Panc1 (cell line): ENCODE measurements at regions not wholly inside any gene's neighbourhood (a gene's known extent, or its start where the extent isn't known, plus 50 kb on each side); places are given as distances from the start of the nearest gene placed in this dataset.
"Not testable (repeated sequence)": the region's sequence is repeated elsewhere in the genome, so short reads cannot be mapped to it uniquely, and the experiment has no call there.

Experiments used
- ATAC-seq: fragments of 200-7000 bp; cut with Tn5 transposase; 2 replicates; pipeline ENCODE4 v1.9.1; 2020; ENCODE audit warnings: mild to moderate bottlenecking, moderate library complexity
- BruUV-seq: library from RNA; stranded (reverse); fragments of 400-500 nt; replicated peaks from 2 replicates; lab custom pipeline; 2021; lab: Mats Ljungman, UMichigan
- CTCF ChIA-PET: fragments of 300-600 bp; sonication (Branson Sonifier 250); formaldehyde crosslinking; loops from one replicate; lab custom pipeline; 2022; ENCODE audit warnings: antibody characterized with exemption; lab: Charles Lee
- POLR2A ChIA-PET: fragments of 300-600 bp; sonication (Branson Sonifier 250); formaldehyde crosslinking; loops from one replicate; lab custom pipeline; 2022; ENCODE audit warnings: antibody characterized with exemption; lab: Charles Lee
- DNase-seq: peaks from one replicate; pipeline ENCODE4 v3.0.0-alpha.2; 2010; ENCODE audit warnings: low read depth, low spot score
- H3K27ac ChIP-seq: 2 replicates; pipeline ENCODE4 v1.5.1; 2011; ENCODE audit warnings: mild to moderate bottlenecking, low read length, inconsistent platforms
- H3K27me3 ChIP-seq: fragments of 200-500 bp; sonication (Bioruptor generic); 2 replicates; pipeline ENCODE4 v1.6.0; 2014; ENCODE audit warnings: low read length, inconsistent platforms; ENCODE audit not compliant: control insufficient read depth, insufficient read depth
- H3K36me3 ChIP-seq: fragments of 200-500 bp; sonication (Bioruptor generic); 2 replicates; pipeline ENCODE4 v1.5.1; 2014; ENCODE audit warnings: inconsistent platforms, mild to moderate bottlenecking, low read length, moderate library complexity; ENCODE audit not compliant: control insufficient read depth, insufficient read depth
- H3K4me1 ChIP-seq: 2 replicates; pipeline ENCODE4 v1.5.1; 2011; ENCODE audit warnings: inconsistent platforms, mild to moderate bottlenecking, low read length, moderate library complexity; ENCODE audit not compliant: control insufficient read depth, insufficient read depth
- H3K4me3 ChIP-seq, 2 experiments: 2 replicates each; pipeline ENCODE4 v1.5.1; 2011 to 2012; ENCODE audit warnings: low read depth in 2 of 2, low read length in 2 of 2, mild to moderate bottlenecking in 2 of 2, inconsistent platforms in 1 of 2, moderate library complexity in 1 of 2
- H3K9me3 ChIP-seq: fragments of 200-500 bp; sonication (Bioruptor generic); 2 replicates; pipeline ENCODE4 v1.5.1; 2014; ENCODE audit warnings: low read depth, mild to moderate bottlenecking, inconsistent platforms, low read length, moderate library complexity; ENCODE audit not compliant: control insufficient read depth, insufficient read depth
- in situ Hi-C: cut with HindIII; loops from 2 replicates; pipeline ENCODE4 v1.10.0; 2016; ENCODE audit warnings: low sequenced_read_pairs, low pct_unique_long_range_greater_than_20kb
- intact Hi-C: fragments of 100-400 bp; cut with micrococcal nuclease; formaldehyde crosslinking; loops from one replicate; pipeline ENCODE4 v1.10.0; 2022; ENCODE audit not compliant: unreplicated experiment

DNA sequence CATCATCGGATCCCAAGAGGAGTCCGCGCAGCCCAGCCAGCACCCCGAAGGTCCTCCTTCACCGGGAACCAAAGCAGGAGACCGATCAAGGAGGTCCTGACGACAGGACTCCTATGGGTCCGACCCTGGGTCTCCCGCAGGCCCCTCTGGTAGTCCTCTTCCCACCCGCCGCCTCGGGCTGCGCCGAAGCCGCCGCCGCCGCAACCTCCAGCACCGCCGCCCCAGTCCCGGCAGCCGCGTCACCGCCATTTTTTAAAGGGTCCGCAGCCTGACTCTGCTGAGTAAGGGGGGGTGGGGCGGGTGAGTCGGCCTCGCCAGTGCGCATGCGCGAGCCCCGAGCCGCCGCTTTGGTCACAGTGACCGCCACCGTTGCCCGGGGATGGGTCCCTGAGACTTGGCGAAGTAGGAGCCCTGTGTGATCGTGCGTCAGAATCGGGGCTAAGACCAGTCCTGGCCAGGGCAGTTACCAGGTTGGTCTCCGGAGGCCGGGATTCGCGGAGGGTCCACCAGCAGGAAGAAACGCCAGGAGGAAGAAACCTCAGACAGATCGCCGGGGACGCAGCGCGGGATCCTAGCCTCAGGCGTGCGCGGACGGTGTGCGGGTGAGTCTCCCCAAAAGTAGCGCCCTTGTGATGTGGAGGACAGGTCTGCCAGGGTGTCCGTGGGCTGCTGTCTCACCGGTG, 1419.2 kb upstream of the PCDH10 start:
- ATAC-seq, CTCF ChIA-PET, H3K27ac ChIP-seq, H3K9me3 ChIP-seq, H3K36me3 ChIP-seq, H3K4me3 ChIP-seq, DNase-seq, BruUV-seq, in situ Hi-C loops, H3K4me1 ChIP-seq, intact Hi-C loops, H3K27me3 ChIP-seq, POLR2A ChIA-PET: not testable (repeated sequence)

DNA sequence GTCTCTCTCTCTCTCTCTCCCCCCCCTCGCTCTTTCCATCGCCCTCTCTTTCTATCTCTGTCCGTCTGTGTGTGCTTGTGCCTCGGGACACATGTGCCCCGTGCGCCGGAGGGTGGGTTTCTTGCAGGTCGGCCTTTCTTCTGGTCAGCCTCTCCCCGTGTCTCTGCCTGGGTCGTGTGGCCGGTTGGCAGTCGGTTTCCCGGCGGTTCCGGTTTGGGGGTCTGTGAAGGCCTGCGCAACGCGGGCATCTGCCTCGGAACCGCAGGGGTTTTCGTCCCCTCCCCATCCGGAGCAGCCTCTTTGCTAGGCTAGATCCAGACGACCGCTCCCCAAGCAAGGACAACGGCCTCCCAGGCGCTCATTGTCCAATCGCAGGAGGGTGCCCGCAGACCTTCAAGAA, 1418.5 kb upstream of the PCDH10 start:
- H3K9me3 ChIP-seq, H3K27ac ChIP-seq, H3K4me3 ChIP-seq, DNase-seq, H3K27me3 ChIP-seq, in situ Hi-C loops, intact Hi-C loops, H3K36me3 ChIP-seq, CTCF ChIA-PET, ATAC-seq, BruUV-seq, H3K4me1 ChIP-seq, POLR2A ChIA-PET: not testable (repeated sequence)

DNA sequence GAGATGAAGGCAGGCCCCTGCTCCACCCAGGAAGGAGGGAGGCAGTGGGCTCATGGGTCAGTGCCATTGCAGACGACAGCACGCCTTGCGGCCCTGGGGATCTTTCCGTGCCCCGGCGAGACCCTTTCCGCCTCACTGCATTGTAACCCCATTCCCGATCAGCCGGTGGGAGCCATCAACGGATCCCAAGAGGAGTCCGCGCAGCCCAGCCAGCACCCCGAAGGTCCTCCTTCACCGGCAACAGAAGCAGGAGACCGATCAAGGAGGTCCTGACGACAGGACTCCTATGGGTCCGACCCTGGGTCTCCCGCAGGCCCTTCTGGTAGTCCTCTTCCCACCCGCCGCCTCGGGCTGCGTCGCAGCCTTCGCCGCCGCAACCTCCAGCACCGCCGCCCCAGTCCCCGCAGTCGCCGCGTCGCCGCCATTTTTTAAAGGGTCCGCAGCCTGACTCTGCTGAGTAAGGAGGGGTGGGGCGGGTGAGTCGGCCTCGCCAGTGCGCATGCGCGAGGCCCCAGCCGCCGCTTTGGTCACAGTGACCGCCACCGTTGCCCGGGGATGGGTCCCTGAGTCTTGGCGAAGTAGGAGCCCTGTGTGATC, 1417.0 kb upstream of the PCDH10 start:
- H3K9me3 ChIP-seq, DNase-seq, H3K27ac ChIP-seq, CTCF ChIA-PET, H3K27me3 ChIP-seq, intact Hi-C loops, H3K36me3 ChIP-seq, in situ Hi-C loops, H3K4me1 ChIP-seq, H3K4me3 ChIP-seq, ATAC-seq, BruUV-seq, POLR2A ChIA-PET: not testable (repeated sequence)

DNA sequence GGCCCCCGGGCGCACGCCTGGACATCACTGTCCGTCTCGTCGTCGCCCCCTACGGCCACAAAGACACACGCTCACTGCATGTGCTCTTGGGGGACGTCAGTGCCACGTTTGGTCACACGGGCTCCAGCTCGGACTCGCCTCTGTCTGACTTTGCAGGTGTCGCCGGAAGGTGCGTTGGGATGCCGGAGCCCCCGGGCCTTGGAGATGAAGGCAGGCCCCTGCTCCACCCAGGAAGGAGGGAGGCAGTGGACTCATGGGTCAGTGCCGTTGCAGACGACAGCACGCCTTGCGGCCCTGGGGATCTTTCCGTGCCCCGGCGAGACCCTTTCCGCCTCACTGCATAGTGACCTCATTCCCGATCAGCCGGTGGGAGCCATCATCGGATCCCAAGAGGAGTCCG, 1414.8 kb upstream of the PCDH10 start:
- POLR2A ChIA-PET, in situ Hi-C loops, intact Hi-C loops, BruUV-seq, H3K36me3 ChIP-seq, ATAC-seq, H3K4me1 ChIP-seq, H3K27me3 ChIP-seq, H3K27ac ChIP-seq, CTCF ChIA-PET, H3K9me3 ChIP-seq, H3K4me3 ChIP-seq, DNase-seq: not testable (repeated sequence)

DNA sequence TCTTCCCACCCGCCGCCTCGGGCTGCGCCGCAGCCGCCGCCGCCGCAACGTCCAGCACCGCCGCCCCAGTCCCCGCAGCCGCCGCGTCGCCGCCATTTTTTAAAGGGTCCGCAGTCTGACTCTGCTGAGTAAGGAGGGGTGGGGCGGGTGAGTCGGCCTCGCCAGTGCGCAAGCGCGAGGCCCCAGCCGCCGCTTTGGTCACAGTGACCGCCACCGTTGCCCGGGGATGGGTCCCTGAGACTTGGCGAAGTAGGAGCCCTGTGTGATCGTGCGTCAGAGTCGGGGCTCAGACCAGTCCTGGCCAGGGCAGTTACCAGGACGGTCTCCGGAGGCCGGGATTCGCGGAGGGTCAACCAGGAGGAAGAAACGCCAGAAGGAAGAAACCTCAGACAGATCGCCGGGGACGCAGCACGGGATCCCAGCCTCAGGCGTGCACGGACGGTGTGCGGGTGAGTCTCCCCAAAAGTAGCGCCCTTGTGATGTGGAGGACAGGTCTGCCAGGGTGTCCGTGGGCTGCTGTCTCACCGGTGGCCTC, 1414.2 kb upstream of the PCDH10 start:
- H3K36me3 ChIP-seq, H3K4me1 ChIP-seq, in situ Hi-C loops, H3K27me3 ChIP-seq, H3K27ac ChIP-seq, H3K9me3 ChIP-seq, CTCF ChIA-PET, intact Hi-C loops, ATAC-seq, H3K4me3 ChIP-seq, POLR2A ChIA-PET, DNase-seq, BruUV-seq: not testable (repeated sequence)

DNA sequence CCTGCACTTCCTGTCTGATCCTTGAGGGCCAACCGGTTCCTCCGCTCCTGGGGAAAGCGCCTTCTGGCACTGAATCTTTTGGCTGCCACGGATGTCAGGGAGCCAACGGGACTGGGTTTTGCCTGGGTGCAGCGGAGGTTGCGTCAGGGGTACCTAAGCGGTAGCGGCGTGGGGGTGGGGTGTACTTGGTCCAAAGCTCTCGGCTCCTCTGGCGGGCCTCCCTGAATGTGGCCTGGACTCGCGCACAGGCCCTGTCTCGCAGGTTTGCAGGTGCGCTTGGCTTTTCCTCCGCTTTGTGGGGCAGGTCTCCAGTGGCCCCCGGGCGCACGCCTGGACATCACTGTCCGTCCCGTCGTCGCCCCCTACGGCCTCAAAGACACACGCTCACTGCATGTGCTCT, 1410.1 kb upstream of the PCDH10 start:
- H3K27ac ChIP-seq, in situ Hi-C loops, DNase-seq, H3K27me3 ChIP-seq, POLR2A ChIA-PET, H3K4me3 ChIP-seq, ATAC-seq, H3K36me3 ChIP-seq, H3K9me3 ChIP-seq, BruUV-seq, H3K4me1 ChIP-seq, CTCF ChIA-PET, intact Hi-C loops: not testable (repeated sequence)

DNA sequence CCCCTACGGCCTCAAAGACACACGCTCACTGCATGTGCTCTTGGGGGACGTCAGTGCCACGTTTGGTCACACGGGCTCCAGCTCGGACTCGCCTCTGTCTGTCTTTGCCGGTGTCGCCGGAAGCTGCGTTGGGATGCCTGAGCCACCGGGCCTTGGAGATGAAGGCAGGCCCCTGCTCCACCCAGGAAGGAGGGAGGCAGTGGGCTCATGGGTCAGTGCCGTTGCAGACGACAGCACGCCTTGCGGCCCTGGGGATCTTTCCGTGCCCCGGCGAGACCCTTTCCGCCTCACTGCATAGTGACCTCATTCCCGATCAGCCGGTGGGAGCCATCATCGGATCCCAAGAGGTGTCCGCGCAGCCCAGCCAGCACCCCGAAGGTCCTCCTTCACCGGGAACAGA, 1407.3 kb upstream of the PCDH10 start:
- in situ Hi-C loops, H3K4me3 ChIP-seq, POLR2A ChIA-PET, H3K27ac ChIP-seq, BruUV-seq, intact Hi-C loops, CTCF ChIA-PET, H3K4me1 ChIP-seq, H3K36me3 ChIP-seq, H3K27me3 ChIP-seq, ATAC-seq, H3K9me3 ChIP-seq, DNase-seq: not testable (repeated sequence)
